HCT116 (cell line): ENCODE measurements at regions not wholly inside any gene's neighbourhood (a gene's known extent, or its start where the extent isn't known, plus 50 kb on each side); places are given as distances from the start of the nearest gene placed in this dataset.

Source experiments
- ATAC-seq: fragments of 200-7000 bp; cut with Tn5 transposase; 2 replicates; pipeline ENCODE4 v1.9.1; 2020; ENCODE audit warnings: mild to moderate bottlenecking, moderate library complexity
- BruUV-seq: library from RNA; stranded (reverse); fragments of 400-500 nt; replicated peaks from 2 replicates; lab custom pipeline; 2021; lab: Mats Ljungman, UMichigan
- CTCF ChIA-PET: fragments of 300-600 bp; sonication (Branson Sonifier 250); formaldehyde crosslinking; loops from one replicate; lab custom pipeline; 2021; ENCODE audit warnings: antibody characterized with exemption; lab: Charles Lee
- POLR2A ChIA-PET: fragments of 300-600, 350-600 bp; sonication (Branson Sonifier 250); formaldehyde crosslinking; loops from one replicate; lab custom pipeline; 2021; ENCODE audit warnings: antibody characterized with exemption; lab: Charles Lee
- RAD21 ChIA-PET, 2 experiments: fragments of 300-600 bp; sonication (Branson Sonifier 250); formaldehyde crosslinking; loops; one replicate each; lab custom pipeline; 2023; ENCODE audit warnings: low total read pairs in 2 of 2; ENCODE audit not compliant: uncharacterized antibody in 2 of 2, unreplicated experiment in 2 of 2, low non-redundant PET in 1 of 2; lab: Charles Lee
- DNase-seq: peaks from one replicate; pipeline ENCODE4 v3.0.0-alpha.2; 2010; ENCODE audit warnings: low read depth, low spot score
- H2AFZ ChIP-seq: fragments of 200-600 bp; shearing (Covaris generic), sonication (generic); 2 replicates; pipeline ENCODE4 v1.6.1; 2017; ENCODE audit warnings: low read depth, mixed run types, mixed read lengths, antibody characterized with exemption, low read length; ENCODE audit not compliant: poor library complexity, severe bottlenecking
- H3K27ac ChIP-seq: 2 replicates; pipeline ENCODE4 v1.5.1; 2012; ENCODE audit warnings: low read depth, low read length
- H3K27me3 ChIP-seq: fragments of 200-600 bp; sonication (generic); 2 replicates; pipeline ENCODE4 v1.6.1; 2016; ENCODE audit warnings: mixed run types, low read length, mixed read lengths; ENCODE audit not compliant: insufficient read depth
- H3K36me3 ChIP-seq, 2 experiments: fragments of 200-500 bp in 1 of 2; fragments of 200-600 bp in 1 of 2; sonication (Bioruptor generic) in 1 of 2; sonication (generic) in 1 of 2; 2 replicates each; pipeline versions ENCODE4 v1.5.1 to v1.6.1; 2014 to 2016; ENCODE audit warnings: low read length in 2 of 2, inconsistent platforms in 1 of 2, mixed read lengths in 1 of 2, mixed run types in 1 of 2; ENCODE audit not compliant: insufficient read depth in 2 of 2, control insufficient read depth in 1 of 2
- H3K4me1 ChIP-seq, 2 experiments: fragments of 200-600 bp in 1 of 2; sonication (generic) in 1 of 2; 2 replicates each; pipeline versions ENCODE4 v1.5.1 to v1.6.1; 2012 to 2017; ENCODE audit warnings: low read length in 2 of 2, inconsistent platforms in 1 of 2, mild to moderate bottlenecking in 1 of 2, mixed read lengths in 1 of 2, mixed run types in 1 of 2, moderate library complexity in 1 of 2; ENCODE audit not compliant: insufficient read depth in 2 of 2, control insufficient read depth in 1 of 2
- H3K4me2 ChIP-seq: fragments of 200-600 bp; sonication (generic); 2 replicates; pipeline ENCODE4 v1.6.1; 2017; ENCODE audit warnings: mixed run types, low read length, mixed read lengths
- H3K4me3 ChIP-seq, 2 experiments: fragments of 200-600 bp in 1 of 2; sonication (generic) in 1 of 2; replicated peaks in 1 of 2; 2 replicates each; pipeline ENCODE4 v1.5.1; 2011 to 2016; ENCODE audit warnings: low read length in 2 of 2, control low read depth in 1 of 2, low read depth in 1 of 2, mild to moderate bottlenecking in 1 of 2, mixed read lengths in 1 of 2, mixed run types in 1 of 2
- H3K79me2 ChIP-seq: fragments of 200-600 bp; sonication (generic); 2 replicates; pipeline ENCODE4 v1.6.1; 2017; ENCODE audit warnings: mild to moderate bottlenecking, mixed run types, low read length, moderate library complexity, mixed read lengths; ENCODE audit not compliant: insufficient read depth
- H3K9ac ChIP-seq: fragments of 200-600 bp; sonication (generic); 2 replicates; pipeline ENCODE4 v1.6.1; 2016; ENCODE audit warnings: low read length, mixed read lengths
- H3K9me2 ChIP-seq: fragments of 200-600 bp; sonication (generic), shearing (Covaris generic); 2 replicates; pipeline ENCODE4 v1.6.1; 2017; ENCODE audit warnings: mixed run types, mild to moderate bottlenecking, moderate library complexity; ENCODE audit not compliant: insufficient read depth
- H3K9me3 ChIP-seq, 2 experiments: fragments of 200-500 bp in 1 of 2; fragments of 200-600 bp in 1 of 2; sonication (Bioruptor generic) in 1 of 2; sonication (generic) in 1 of 2; 2 replicates each; pipeline ENCODE4 v1.6.1; 2014 to 2017; ENCODE audit warnings: low read length in 2 of 2, mixed read lengths in 2 of 2, inconsistent platforms in 1 of 2, low read depth in 1 of 2, mild to moderate bottlenecking in 1 of 2, mixed run types in 1 of 2, moderate library complexity in 1 of 2; ENCODE audit not compliant: control insufficient read depth in 1 of 2, insufficient read depth in 1 of 2
- H4K20me1 ChIP-seq: fragments of 200-600 bp; sonication (generic), shearing (Covaris generic); 2 replicates; pipeline ENCODE4 v1.6.1; 2017; ENCODE audit warnings: mixed run types, mild to moderate bottlenecking, moderate library complexity; ENCODE audit not compliant: insufficient read depth
- ATF3 ChIP-seq: IDR thresholded peaks from 2 replicates; pipeline ENCODE4 v1.6.1; 2012
- CEBPB ChIP-seq: IDR thresholded peaks from 2 replicates; pipeline ENCODE4 v1.6.1; 2012; ENCODE audit warnings: low read depth
- EGR1 ChIP-seq: IDR thresholded peaks from 2 replicates; pipeline ENCODE4 v1.6.1; 2012; ENCODE audit warnings: low read depth
- JUND ChIP-seq: IDR thresholded peaks from 2 replicates; pipeline ENCODE4 v1.6.1; 2012
- POLR2A ChIP-seq: IDR thresholded peaks from 2 replicates; pipeline ENCODE4 v1.7.0; 2011; ENCODE audit warnings: borderline replicate concordance; ENCODE audit not compliant: insufficient read depth, insufficient read length; ENCODE audit errors: extremely low read depth
- RAD21 ChIP-seq: IDR thresholded peaks from 2 replicates; pipeline ENCODE4 v1.6.1; 2012; ENCODE audit warnings: low read depth, mild to moderate bottlenecking
- REST ChIP-seq: IDR thresholded peaks from 2 replicates; pipeline ENCODE4 v1.6.1; 2012; ENCODE audit warnings: low read depth
- SIN3A ChIP-seq: IDR thresholded peaks from 2 replicates; pipeline ENCODE4 v1.6.1; 2012; ENCODE audit warnings: low read depth
- TCF7L2 ChIP-seq: IDR thresholded peaks from 2 replicates; pipeline ENCODE4 v1.7.0; 2011; ENCODE audit warnings: borderline replicate concordance, inconsistent platforms; ENCODE audit not compliant: insufficient read depth, insufficient read length; ENCODE audit errors: extremely low read depth
- YY1 ChIP-seq: IDR thresholded peaks from 2 replicates; pipeline ENCODE4 v1.6.1; 2011; ENCODE audit warnings: low read length, low read depth, moderate library complexity, mild to moderate bottlenecking; ENCODE audit not compliant: insufficient replicate concordance; ENCODE audit errors: extremely low read depth
- ZFX ChIP-seq: fragments of 450-650 bp; IDR thresholded peaks from 2 replicates; pipeline ENCODE4 v1.6.1; 2017
- ZNF274 ChIP-seq: fragments of 200-500 bp; sonication (Bioruptor generic); IDR thresholded peaks from 2 replicates; pipeline ENCODE4 v1.6.1; 2014; ENCODE audit warnings: mild to moderate bottlenecking, low read depth, low read length, inconsistent platforms
- intact Hi-C: fragments of 100-400 bp; cut with micrococcal nuclease; formaldehyde crosslinking; loops from 2 replicates; pipeline ENCODE4 v1.10.0; 2022

GRCh38 chr2:57621122-57621663 lies 425.4 kb upstream of the VRK2 start:
- DNase-seq (no peak), ATAC-seq (no peak)
- no peak overlapping the region for H3K4me3 ChIP-seq
- TF ChIP-seq ATF3, result no peak
- no peak for TF ChIP-seq CEBPB
- no peak for TF ChIP-seq POLR2A
- TF ChIP-seq JUND, result no peak
- no peak for TF ChIP-seq YY1
- no peak for TF ChIP-seq RAD21
- no peak for TF ChIP-seq REST
- TF ChIP-seq ZNF274, result no peak
- no peak for TF ChIP-seq EGR1
- no peak for TF ChIP-seq TCF7L2
- TF ChIP-seq ZFX, result no peak
- no peak for TF ChIP-seq SIN3A
- ChIA-PET RAD21 (no interaction called here), POLR2A (no interaction called here), CTCF (no interaction called here)
- no peak overlapping the region for H3K27ac ChIP-seq
- no peaks in the 10 kb centered on the region for H3K79me2 ChIP-seq
- intact Hi-C loops, result no loop called here
- H3K9ac ChIP-seq, result no peak overlapping the region
- no peak overlapping the region for H3K4me2 ChIP-seq
- BruUV-seq, result no TSS peak
- H3K4me1 ChIP-seq, result no peaks in the 10 kb centered on the region
- H3K9me2 ChIP-seq, result no peaks in the 10 kb centered on the region
- H3K36me3 ChIP-seq, result no peaks in the 10 kb centered on the region
- H4K20me1 ChIP-seq, result no peaks in the 10 kb centered on the region
- H3K27me3 ChIP-seq, result no peaks in the 10 kb centered on the region
- no peak overlapping the region for H2AFZ ChIP-seq
- no peaks in the 10 kb centered on the region for H3K9me3 ChIP-seq
